ENCODE measurements at regions not wholly inside any gene's neighbourhood (a gene's known extent, or its start where the extent isn't known, plus 50 kb on each side); places are given as distances from the start of the nearest gene placed in this dataset.
"Not testable (repeated sequence)": the region's sequence is repeated elsewhere in the genome, so short reads cannot be mapped to it uniquely, and the experiment has no call there.

GRCh38 chr15:24202297-24202696 is 473.3 kb upstream of the NPAP1 start:
- DNase-seq: not testable (repeated sequence)

DNA sequence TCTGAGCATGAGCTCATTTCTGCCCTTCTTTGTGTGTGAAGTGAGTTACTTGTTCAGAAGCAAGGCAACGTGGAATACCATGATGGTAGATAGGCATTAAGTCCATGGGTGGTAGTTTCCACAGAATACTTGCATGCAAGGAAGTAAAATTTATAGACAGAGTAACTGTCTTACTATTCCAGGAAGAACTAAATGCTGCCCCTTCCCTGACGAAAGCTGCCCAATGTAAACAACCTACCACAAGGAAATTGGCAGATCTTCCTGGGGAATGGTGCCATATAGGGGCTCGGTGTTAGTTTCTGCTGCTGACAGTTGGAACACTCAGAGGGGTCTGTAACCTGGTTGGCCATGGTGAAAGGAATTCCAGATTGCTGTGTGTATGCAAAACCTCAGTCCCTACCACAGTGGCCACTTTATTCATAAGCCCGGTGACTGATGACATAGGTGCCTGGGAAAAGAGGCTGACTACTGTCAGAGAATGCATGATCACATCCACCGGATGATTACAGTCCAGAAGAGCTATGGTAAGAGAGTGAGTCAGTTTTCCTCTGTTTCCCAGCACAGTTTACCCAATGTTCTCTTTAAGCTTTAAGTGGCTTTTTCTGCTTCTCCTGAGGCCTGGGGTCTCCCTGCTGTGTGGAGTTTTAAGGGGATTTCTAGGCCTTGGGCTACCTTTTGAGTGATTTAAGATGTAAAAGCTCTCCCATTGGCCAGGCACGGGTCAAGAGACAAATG is 463.7 kb upstream of the NPAP1 start:
- not testable (repeated sequence) for DNase-seq

DNA sequence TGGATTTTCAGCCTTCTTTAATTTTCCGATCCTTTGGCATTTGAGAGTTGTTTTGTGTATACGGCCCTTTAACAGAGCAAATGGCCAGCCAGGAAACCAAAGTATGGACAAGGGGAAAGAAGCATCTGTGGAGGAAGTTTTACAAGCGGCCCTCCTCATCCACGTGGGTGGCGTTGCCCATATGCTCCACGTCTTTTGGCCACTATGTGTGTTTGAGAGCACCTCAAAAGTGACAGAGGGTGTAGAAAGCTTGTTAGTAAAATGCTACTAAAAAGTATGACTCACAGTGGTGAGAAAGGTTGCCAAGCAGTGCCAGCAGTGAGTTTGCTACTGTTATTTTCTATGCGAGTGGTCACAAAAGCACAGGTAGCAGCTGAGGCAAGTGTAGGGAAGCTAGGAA is 451.8 kb upstream of the NPAP1 start:
- DNase-seq: no peak

DNA sequence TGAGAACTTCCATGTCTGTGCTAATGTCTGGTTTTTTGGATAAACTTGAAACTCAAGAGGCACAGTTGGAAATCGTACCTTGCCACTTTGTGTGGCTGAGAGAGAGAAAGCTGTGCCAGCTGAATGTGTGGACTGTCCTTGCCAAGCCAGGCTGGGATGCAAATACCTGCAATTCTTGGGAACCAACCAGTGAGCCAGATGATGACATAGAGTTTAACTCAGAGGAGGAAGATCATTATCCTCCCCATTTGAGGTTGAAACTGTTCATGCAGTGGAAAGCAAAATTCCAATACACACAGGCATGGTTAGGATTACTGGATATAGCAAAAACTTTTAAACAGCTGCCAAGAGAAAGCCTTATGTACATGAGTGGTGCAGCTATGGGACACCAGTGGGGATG is 451.4 kb upstream of the NPAP1 start:
- DNase-seq: no peak

DNA sequence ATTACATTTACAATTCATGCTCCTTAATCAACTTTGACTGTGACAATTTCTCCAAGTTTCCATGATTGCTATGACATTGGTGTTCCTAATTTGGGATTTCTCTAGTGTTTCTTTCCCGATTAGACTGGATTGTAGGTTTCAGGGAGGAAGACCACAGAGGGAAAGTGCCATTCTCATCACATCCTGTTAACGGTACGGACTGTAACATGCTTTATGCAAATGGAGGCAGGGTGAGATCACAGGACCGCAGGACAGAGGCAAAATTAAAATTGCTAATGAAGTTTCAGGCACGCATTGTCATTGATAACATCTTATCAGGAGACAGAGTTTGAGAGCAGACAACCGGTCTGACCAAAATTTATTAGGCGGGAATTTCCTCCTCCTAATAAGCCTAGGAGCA is 446.7 kb upstream of the NPAP1 start:
- not testable (repeated sequence) for DNase-seq

GRCh38 chr15:24233134-24233533 is 442.4 kb upstream of the NPAP1 start:
- DNase-seq: not testable (repeated sequence)

DNA sequence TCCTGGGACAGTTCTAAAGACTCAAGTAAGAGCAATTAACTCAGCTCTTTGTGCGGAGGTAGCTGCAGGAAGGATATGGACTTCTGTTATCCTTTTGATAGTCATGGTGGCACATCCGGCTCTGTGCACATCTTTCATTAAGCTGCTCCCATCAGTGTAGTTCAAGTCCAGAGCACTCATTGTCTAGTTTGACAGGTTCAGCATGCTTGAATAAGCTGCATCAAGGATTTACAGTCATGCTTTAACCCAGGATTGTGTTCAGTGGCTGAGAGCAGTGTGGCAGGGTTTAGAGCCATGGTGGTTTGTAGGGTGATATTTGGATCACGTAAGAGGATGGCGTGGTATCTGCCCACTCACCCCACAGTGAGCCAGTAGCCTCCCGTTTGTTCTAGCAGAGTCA is 435.0 kb upstream of the NPAP1 start:
- DNase-seq: not testable (repeated sequence)

DNA sequence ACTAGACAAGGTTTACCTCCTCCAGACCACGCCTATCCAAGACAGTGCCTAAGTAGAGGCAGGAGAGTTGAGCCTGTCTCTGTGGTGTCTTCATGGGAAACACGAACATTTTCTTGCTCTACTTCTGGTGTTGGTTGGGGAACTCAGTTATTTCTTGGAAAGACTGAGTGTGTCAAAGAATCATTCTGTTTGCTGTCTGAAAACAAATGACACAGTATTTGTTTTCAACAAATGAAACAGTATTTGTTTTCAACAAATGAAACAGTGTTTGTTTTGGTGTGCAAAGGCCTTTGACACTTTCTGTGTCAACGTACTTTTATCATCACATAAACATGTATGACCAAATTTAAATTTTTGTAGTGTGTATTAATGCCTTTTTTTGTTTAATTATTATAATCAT is 416.5 kb upstream of the NPAP1 start:
- DNase-seq: not testable (repeated sequence)

DNA sequence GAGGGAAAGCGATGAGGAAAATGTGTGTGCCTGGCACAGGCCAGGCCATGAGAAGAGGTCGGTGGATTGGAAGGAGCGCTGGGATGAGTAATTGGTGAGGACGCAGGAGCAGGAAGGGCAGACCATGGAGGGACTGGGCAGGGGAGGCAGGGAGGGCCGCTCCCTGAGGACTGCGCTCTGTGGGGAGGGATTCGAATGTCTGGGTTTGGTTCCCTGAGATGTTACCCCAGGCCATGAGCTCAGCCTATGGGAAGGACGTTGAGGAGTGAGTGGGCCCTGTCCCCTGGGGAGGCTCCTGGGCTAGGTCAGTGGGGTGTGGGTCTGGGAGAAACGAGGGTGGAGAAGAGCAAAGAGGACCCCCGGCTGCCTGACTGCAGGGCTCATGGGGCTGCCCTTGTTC is 415.2 kb upstream of the NPAP1 start:
- not testable (repeated sequence) for DNase-seq

- not testable (repeated sequence) for DNase-seq
These were observed 414.7 kb upstream of the NPAP1 start for GRCh38 chr15:24260854-24261253.

- DNase-seq: not testable (repeated sequence)
These were observed 406.9 kb upstream of the NPAP1 start for GRCh38 chr15:24268536-24269165.

DNA sequence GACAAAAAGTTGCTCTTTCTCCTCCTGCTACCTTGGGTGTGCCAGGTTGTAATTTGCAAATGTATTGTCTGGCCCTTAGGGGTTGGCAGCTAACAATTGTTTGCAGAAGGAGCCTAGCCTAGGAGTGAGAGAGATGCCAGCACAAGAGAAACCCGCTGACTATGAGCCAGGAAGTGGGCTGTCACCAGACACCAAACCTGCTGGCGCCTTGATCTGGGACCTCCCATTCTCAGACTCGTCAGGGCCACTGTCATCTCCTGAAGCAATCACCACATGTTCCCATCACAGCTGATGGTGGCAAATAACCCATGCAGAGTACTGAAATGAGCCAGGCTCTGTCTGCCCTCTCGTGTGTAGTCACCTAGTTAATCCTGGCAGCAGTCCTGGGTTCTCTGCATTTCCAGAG is 406.4 kb upstream of the NPAP1 start:
- peak; percentile 6 for DNase-seq

DNA sequence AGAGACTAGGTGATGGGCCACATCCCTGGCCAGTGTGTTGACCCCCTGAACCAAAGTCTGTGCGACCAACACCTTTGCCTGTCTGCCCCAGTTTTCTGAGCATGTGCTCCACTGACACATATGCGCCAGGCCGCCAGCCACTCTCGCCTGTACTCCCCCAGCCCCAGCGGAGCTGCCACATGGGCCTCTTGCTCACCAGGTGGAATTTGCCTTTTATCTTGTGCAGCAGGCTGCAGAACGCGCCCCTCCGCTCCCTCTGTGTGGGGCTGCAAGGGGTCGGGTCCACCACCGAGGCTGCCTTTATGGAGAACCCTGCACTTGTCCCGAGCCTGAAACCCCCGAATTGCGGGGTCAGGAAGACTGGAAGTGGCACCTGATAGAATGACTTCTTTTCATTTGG is 405.7 kb upstream of the NPAP1 start:
- DNase-seq: no peak

GRCh38 chr15:24271496-24272244 is 403.9 kb upstream of the NPAP1 start:
- DNase-seq: not testable (repeated sequence)

DNA sequence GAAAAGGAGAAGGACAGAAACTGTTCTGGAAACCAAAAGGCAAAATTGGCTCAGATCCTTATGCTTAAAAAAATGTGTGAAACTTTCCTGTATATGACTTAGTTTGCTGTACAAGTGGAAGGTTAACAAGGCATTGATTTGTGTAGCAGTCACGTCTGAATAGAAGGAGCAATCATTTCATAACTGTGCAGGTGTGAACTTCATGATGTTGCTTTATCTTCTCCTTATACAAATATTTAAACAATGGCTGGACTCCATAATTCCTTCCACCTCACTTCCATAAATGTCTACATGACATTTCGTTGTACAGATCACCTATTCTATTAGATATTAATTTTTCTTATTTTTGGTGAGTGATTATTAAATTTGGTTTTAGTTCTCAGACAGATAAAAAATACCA is 382.7 kb upstream of the NPAP1 start:
- DNase-seq: no peak

GRCh38 chr15:24300804-24301368 is 374.7 kb upstream of the NPAP1 start:
- DNase-seq: not testable (repeated sequence)

- DNase-seq: not testable (repeated sequence)
These were observed 373.6 kb upstream of the NPAP1 start for GRCh38 chr15:24301999-24302398.

DNA sequence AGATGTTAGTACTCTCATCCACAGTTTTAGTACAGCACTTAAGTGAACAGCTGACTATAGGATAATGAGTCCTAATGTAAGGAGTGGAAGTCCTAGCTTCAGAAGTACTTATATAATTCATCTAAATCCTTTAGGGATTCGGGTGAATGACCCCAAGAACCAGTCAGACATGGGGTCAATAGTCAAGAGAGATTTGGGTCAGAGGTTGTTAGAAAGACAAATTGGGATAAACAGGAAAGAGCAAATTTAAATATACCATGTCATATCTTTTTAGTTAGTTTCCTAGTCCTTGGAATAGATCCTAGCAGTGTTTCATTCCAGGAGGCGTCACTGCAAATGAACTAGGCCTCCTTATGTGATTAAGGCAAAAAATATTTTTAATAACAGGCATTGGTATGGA is 370.8 kb upstream of the NPAP1 start:
- not testable (repeated sequence) for DNase-seq

- not testable (repeated sequence) for DNase-seq
These were observed 369.9 kb upstream of the NPAP1 start for GRCh38 chr15:24305643-24306042.

GRCh38 chr15:24309700-24310099 is 365.9 kb upstream of the NPAP1 start:
- DNase-seq: not testable (repeated sequence)

GRCh38 chr15:24311692-24312091 is 363.9 kb upstream of the NPAP1 start:
- DNase-seq: not testable (repeated sequence)

DNA sequence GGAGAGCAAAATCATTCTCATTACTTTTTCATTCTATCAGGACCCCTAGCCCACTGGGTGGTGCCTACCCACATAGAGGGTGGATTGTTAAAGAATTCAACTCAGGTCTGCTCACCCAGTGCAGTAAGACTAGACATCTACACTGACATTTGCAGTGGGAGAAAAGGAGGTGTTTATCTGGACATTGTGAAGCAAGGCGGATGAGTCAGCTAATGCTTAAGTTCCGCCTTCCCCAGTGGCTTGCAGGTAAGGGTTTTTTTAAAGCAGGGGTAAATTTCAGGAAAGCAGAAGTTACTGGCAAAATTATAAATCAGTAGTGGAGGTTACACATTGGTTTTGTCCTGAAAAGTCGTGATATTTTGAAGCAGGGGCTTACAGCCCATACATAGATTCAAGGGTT is 359.2 kb upstream of the NPAP1 start:
- not testable (repeated sequence) for DNase-seq

DNA sequence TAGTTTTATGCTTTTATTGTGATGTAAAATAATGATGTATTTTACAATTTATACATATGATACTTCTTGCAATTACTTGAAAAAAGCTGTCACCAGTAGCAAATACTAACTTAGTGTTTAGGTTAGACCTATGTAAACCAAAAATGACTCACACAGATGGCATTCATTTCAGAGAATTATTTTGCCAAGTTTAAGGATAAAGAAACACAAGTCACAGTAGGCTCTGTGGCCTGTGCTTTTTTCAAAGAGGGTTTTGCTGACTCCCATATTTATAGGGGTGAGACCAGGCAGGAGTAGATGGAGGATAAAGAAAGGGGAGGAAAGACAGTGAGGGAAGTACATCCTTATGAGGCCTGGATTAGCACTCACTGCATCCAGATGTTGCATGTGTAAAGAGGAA is 356.6 kb upstream of the NPAP1 start:
- DNase-seq: no peak
